ENCODE measurements at regions not wholly inside any gene's neighbourhood (a gene's known extent, or its start where the extent isn't known, plus 50 kb on each side); places are given as distances from the start of the nearest gene placed in this dataset.

DNA sequence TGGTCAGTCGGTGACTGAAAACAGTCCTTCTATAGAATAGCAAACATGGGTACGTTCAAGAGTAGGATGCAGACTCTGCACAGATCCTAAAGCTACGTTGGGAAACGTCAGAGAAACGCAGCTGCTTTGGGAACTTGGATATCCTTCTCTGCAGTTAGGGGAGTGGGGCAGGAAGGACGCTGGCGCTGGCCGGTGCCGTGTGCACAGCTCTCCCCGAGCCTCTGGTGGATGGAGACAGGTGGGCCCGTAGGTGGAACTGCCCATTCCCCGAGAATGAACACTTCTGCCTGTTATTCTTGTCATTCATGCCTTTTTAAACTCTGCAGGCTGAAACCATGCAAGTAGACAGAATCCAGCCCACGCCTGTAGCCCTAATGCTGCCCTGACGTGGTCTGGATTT, 91.7 kb upstream of the MBOAT2 start:
- peaks cover 7 to 9% of the 10 kb centered on the region in 2 experiments for H3K27me3 ChIP-seq (ENCODE audit: control insufficient read depth in 1 of 2, insufficient read depth in 2 of 2, low read length in 2 of 2)
- intact Hi-C loops (cut with DNase I, micrococcal nuclease) = no loop called here
- H3K4me1 ChIP-seq (ENCODE audit: insufficient read depth, low read length) = peaks cover 4% of the 10 kb centered on the region
- TF ChIP-seq, protein P1, sequence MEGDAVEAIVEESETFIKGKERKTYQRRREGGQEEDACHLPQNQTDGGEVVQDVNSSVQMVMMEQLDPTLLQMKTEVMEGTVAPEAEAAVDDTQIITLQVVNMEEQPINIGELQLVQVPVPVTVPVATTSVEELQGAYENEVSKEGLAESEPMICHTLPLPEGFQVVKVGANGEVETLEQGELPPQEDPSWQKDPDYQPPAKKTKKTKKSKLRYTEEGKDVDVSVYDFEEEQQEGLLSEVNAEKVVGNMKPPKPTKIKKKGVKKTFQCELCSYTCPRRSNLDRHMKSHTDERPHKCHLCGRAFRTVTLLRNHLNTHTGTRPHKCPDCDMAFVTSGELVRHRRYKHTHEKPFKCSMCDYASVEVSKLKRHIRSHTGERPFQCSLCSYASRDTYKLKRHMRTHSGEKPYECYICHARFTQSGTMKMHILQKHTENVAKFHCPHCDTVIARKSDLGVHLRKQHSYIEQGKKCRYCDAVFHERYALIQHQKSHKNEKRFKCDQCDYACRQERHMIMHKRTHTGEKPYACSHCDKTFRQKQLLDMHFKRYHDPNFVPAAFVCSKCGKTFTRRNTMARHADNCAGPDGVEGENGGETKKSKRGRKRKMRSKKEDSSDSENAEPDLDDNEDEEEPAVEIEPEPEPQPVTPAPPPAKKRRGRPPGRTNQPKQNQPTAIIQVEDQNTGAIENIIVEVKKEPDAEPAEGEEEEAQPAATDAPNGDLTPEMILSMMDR (IDR thresholded peaks at IDR 0.05) = no peak
- H3K9me3 Mint-ChIP-seq = no peaks in the 10 kb centered on the region
- no peak overlapping the region for H3K4me3 ChIP-seq (ENCODE audit: low read length)
- peaks cover 0 to 12% of the 10 kb centered on the region in 2 experiments for H3K9me3 ChIP-seq (ENCODE audit: control insufficient read depth in 1 of 2, insufficient read depth in 1 of 2, low read length in 2 of 2)
- no peak overlapping the region for H3K27ac ChIP-seq (ENCODE audit: low read depth in 1 of 2, low read length in 2 of 2)
- no peak overlapping the region for H3K4me3 Mint-ChIP-seq
- ATAC-seq (ENCODE audit: poor library complexity) = no peak
- H3K4me1 Mint-ChIP-seq (ENCODE audit: low read depth) = peaks cover 10% of the 10 kb centered on the region
- no peak overlapping the region for H3K27ac Mint-ChIP-seq
- POLR2A ChIA-PET = no interaction called here
- H3K36me3 Mint-ChIP-seq (ENCODE audit: low read depth) = no peaks in the 10 kb centered on the region
- CTCF ChIA-PET = no interaction called here
- H3K36me3 ChIP-seq (ENCODE audit: insufficient read depth, low read length) = no peaks in the 10 kb centered on the region
- peaks cover 53% of the 10 kb centered on the region for H3K27me3 Mint-ChIP-seq
- DNase-seq = no peak

DNA sequence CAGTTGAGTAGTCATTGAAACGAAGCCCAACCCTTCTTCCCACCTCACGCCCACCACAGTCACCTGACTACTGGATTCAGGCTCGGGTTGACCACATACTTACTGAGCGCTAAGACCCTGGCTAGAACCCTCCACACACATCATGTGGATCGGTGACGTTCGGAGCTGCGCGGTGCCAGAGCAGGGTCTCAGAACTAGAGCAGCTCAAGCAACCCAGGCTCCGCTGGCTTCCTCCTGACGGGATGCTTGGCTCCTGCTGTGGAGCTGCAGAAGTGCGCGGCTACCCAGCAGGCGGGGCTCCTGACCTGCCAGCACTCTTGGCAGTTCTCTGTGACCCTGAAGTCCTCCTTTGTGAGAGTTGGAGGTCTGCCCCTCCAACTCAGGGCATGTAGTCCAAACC, 90.6 kb upstream of the MBOAT2 start:
- Histone ChIP-seq H3K4me1 (ENCODE audit: insufficient read depth, low read length) (peaks cover under 1% of the 10 kb centered on the region), H3K27ac (ENCODE audit: low read depth in 1 of 2, low read length in 2 of 2) (no peak overlapping the region), H3K36me3 (ENCODE audit: insufficient read depth, low read length) (no peaks in the 10 kb centered on the region), H3K4me3 (ENCODE audit: low read length) (no peak overlapping the region), H3K27me3 (ENCODE audit: control insufficient read depth in 1 of 2, insufficient read depth in 2 of 2, low read length in 2 of 2) (peaks cover 7 to 9% of the 10 kb centered on the region in 2 experiments), H3K9me3 (ENCODE audit: control insufficient read depth in 1 of 2, insufficient read depth in 1 of 2, low read length in 2 of 2) (peaks cover 0 to 12% of the 10 kb centered on the region in 2 experiments)
- POLR2A ChIA-PET = no interaction called here
- peaks cover 47% of the 10 kb centered on the region for H3K27me3 Mint-ChIP-seq
- CTCF ChIA-PET = no interaction called here
- peaks cover 4% of the 10 kb centered on the region for H3K4me1 Mint-ChIP-seq (ENCODE audit: low read depth)
- no peak for DNase-seq
- intact Hi-C loops (cut with DNase I, micrococcal nuclease) = no loop called here
- no peak for ATAC-seq (ENCODE audit: poor library complexity)
- H3K36me3 Mint-ChIP-seq (ENCODE audit: low read depth) = no peaks in the 10 kb centered on the region
- no peaks in the 10 kb centered on the region for H3K9me3 Mint-ChIP-seq
- H3K27ac Mint-ChIP-seq = no peak overlapping the region
- H3K4me3 Mint-ChIP-seq = no peak overlapping the region
- TF ChIP-seq, protein P1 (IDR thresholded peaks at IDR 0.05) = no peak

DNA sequence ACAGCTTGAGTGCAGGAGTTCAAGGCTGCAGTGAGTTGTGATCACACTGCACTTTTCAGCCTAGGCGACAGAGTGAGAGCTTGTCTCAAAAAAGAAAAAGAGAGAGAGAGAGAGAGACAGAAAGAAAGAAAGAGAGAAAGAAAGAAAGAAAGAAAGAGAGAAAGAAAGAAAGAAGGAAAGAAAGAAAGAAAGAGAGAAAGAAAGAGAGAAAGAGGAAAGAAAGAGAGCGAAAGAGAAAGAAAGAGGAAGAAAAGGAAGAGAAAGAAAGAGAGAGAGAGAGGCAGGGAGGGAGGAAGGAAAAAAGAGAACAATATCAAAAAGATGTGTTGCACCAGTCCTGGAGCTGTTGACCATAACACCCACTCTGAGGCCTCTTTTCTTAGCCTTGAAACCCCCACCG, 89.8 kb upstream of the MBOAT2 start:
- CTCF ChIA-PET = no interaction called here
- DNase-seq = no peak
- no peak overlapping the region for H3K4me3 ChIP-seq (ENCODE audit: low read length)
- H3K36me3 Mint-ChIP-seq (ENCODE audit: low read depth) = no peaks in the 10 kb centered on the region
- no peak overlapping the region for H3K27ac Mint-ChIP-seq
- POLR2A ChIA-PET = no interaction called here
- no peak for ATAC-seq (ENCODE audit: poor library complexity)
- no peaks in the 10 kb centered on the region for H3K4me1 ChIP-seq (ENCODE audit: insufficient read depth, low read length)
- intact Hi-C loops (cut with DNase I, micrococcal nuclease) = no loop called here
- H3K27me3 ChIP-seq (ENCODE audit: control insufficient read depth in 1 of 2, insufficient read depth in 2 of 2, low read length in 2 of 2) = peaks cover 7 to 9% of the 10 kb centered on the region in 2 experiments
- peaks cover 45% of the 10 kb centered on the region for H3K27me3 Mint-ChIP-seq
- H3K9me3 ChIP-seq (ENCODE audit: control insufficient read depth in 1 of 2, insufficient read depth in 1 of 2, low read length in 2 of 2) = peaks cover 0 to 9% of the 10 kb centered on the region in 2 experiments
- H3K4me3 Mint-ChIP-seq = no peak overlapping the region
- H3K9me3 Mint-ChIP-seq = no peaks in the 10 kb centered on the region
- TF ChIP-seq, protein P1 (IDR thresholded peaks at IDR 0.05) = no peak
- H3K4me1 Mint-ChIP-seq (ENCODE audit: low read depth) = no peaks in the 10 kb centered on the region
- no peaks in the 10 kb centered on the region for H3K36me3 ChIP-seq (ENCODE audit: insufficient read depth, low read length)
- no peak overlapping the region for H3K27ac ChIP-seq (ENCODE audit: low read depth in 1 of 2, low read length in 2 of 2)

Data from CD4-positive, alpha-beta T cell (primary cell).